Hematopoietic multipotent progenitor cell treated with erythropoietin and hydrocortisone succinate and interleukin-3 and kit ligand, for 6 days (in vitro differentiated cells): ENCODE measurements at regions not wholly inside any gene's neighbourhood (a gene's known extent, or its start where the extent isn't known, plus 50 kb on each side); places are given as distances from the start of the nearest gene placed in this dataset.
A peak's percentile ranks its signal among the peaks of the same experiment; 100 is the strongest.

Experiments used
- DNase-seq: peaks from one replicate; pipeline ENCODE4 v3.0.0-alpha.2; 2015

DNA sequence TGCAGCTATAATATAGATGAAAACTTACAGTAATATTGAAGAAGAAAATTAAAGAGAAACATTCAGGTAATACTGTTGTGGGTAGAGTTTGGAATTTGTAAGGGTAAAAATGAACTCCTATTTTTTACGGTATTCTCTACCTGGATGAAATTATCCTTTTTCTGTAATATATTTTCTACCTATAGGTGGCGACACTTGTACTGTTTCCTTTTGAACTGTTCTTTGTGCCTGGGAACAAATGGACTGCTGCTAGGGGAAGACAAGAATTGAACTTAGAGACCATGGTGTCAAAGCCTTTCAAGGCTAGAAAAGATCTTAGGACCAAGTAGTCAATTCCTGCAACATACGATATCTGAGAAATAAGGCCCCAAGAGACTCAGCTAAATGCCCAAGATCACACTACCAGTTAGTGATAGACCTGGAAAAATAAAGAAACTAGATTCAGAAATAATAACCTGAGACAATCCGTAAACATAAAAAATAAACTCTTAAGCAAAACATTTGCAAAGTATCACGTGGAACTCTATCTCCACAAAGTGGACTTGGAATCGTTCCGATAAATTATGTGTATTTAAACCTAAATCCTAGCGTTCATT lies 383.8 kb downstream of the TFAP2A start:
- peak; percentile 33 for DNase-seq

DNA sequence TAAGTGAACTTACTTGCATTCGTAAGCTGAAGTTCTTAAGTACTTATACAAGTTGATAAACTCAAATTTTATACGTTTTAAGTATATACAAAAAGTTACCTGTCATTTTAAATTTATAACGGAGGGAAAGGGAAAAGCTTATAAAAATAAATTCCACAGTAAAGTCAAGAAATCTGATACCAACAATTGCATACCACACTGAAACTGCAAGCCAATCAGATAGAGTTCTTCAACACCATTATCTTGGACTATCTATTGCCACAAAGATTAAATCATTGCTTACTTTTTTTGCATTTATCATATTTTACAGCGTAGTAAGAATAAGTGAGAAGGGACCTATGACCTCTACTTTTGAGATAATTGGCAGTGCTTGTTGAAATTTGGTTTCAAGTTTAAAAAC lies 386.7 kb downstream of the TFAP2A start:
- no peak for DNase-seq

DNA sequence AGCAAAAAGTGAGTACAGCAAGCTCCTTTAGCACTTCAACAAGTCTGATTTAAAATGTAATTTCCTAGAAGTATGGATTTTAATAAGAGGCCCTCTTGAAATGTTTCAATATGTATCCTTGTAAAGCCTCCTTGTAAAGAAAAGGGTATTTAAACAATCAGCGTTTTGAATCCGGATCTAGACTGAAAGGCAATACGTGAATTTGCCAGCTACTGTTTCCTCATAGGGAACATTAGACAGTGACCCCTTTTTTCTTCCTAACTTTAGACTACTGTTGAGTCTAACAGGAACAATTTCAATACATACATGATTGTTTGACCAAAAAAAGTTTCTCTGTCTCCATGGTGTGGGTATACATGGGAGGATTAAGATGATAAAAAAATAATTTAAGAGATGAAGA lies 395.0 kb downstream of the TFAP2A start:
- DNase-seq: no peak

GRCh38 chr6:10014557-10014956 lies 400.3 kb downstream of the TFAP2A start:
- DNase-seq: no peak

DNA sequence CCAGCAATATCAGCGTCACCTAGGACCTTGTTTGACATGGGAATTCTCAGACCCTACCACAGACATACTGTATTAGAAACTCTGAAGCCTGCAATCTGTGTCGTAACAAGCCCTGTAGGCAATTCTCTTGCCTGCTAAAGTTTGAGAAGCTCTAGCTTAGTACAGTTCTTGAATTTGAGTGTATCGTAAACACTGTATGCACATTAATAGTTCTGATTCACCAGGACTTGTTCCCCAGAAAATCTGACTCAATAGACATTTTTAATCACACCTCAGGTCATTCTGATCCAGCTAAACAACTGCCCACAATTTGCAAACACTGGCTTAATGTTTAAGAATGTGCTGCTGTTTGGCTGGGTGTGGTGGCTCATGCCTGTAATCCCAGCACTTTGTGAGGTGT lies 414.3 kb downstream of the TFAP2A start:
- no peak for DNase-seq

- DNase-seq: no peak
Observed at GRCh38 chr6:9999796-10000195, 415.1 kb downstream of the TFAP2A start.

DNA sequence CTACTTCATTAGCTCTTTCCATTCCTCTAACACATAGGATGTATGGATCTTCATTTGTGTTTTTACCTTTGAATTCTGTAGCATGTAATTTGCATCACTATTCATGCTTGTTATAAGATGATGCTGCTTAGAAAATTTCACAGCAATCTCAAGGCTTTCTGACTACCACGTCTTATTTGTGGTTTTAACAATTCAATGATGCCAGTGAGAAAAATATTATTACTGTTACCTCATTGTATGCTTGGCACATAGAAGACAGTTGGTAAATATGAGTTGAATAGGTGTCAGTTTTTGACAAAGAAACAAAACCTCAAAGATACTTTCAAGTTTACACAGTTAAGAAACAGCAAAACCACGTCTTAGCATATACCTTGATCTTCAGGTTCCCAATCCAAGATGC lies 428.6 kb downstream of the TFAP2A start:
- DNase-seq: no peak

GRCh38 chr6:9985481-9985880 lies 429.4 kb downstream of the TFAP2A start:
- DNase-seq: no peak

GRCh38 chr6:9984607-9985006 lies 430.3 kb downstream of the TFAP2A start:
- DNase-seq: no peak

DNA sequence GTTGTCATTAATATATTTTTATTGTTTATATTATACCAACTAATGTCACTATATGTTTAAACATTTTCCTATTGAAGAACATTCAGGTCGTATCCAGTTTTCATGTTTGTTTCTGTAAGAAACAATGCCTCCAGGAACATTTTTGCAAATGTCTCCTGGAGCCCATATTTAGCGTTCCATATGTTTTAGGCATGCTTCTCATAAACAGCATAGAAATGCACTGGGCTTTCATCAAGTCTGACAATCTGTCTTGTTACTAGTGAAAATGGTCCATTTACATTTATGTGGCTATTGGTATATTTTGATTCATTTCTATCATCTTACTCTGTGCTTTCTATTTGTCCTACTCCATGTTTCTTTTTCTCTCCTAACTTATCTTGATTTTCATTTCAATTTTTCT lies 431.7 kb downstream of the TFAP2A start:
- no peak for DNase-seq

- DNase-seq: no peak
Observed at GRCh38 chr6:9982215-9982614, 432.7 kb downstream of the TFAP2A start.

GRCh38 chr6:9979996-9980395 lies 434.9 kb downstream of the TFAP2A start:
- no peak for DNase-seq

- no peak for DNase-seq
Observed at GRCh38 chr6:9978480-9978879, 436.4 kb downstream of the TFAP2A start.

- DNase-seq: no peak
Observed at GRCh38 chr6:9977411-9977810, 437.5 kb downstream of the TFAP2A start.

DNA sequence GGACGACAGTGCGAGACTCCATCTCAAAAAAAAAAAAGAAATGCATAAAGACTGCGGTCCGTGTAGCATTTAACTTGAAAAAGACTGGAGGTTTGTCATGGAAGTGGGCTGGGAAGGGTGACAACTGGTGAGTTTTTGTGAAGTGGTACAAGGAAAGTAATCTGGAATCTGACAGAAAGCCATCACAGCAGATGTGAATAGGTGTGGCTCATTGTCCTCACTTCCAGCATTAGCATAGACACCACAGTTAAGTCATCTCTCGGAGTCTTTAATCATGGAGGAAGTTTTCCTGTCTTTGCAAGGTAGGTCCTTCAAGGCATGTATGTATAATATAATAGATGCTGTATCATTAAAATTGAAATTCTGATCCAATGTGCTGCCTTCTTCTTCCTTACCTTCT lies 453.2 kb downstream of the TFAP2A start:
- DNase-seq: no peak

DNA sequence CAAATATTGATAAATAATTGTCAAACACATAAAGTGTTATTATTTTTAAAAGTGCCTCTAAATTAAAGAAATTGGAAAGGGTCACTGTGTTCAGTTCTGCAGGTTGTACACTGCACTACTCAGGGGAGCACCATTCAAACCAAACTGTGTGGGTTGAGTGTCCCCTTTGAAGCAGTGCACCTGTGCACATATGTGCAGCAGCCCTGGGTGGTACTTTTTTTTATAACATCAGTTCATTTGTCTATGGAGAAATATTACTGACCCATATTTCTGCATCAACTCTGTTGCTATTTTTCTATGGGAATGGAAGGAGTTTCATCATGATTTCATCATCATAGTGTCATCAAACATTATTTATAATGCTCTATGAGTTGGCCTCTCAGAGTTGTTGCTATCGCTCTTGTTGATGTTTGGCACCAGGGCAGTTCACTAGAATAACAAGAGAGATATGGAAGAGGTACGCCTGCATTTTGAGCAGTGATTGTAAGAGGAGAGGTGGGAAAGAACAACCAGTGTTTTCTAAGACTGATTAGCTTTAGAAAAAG lies 457.6 kb downstream of the TFAP2A start:
- no peak for DNase-seq

DNA sequence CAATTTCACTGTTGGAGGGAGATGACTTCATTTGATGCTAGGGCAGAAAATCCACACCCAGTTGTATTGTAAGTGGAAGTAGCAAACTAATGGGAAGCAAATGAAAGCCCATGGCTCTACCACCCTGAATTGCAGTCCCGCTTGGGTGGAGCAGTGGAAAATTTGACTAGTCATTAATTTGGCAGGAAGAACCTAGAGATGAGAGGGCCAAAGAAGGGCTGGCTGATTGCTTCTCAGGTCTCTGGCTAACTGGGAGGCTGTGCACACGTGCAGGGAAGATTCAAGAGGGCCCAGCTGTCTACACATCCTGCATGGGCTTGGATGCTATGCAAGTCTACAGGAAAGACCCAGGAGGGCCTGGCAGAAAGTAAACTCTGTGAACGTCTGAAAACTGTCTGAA lies 466.2 kb downstream of the TFAP2A start:
- DNase-seq: no peak

GRCh38 chr6:9943986-9944385 lies 470.9 kb downstream of the TFAP2A start:
- DNase-seq: no peak

DNA sequence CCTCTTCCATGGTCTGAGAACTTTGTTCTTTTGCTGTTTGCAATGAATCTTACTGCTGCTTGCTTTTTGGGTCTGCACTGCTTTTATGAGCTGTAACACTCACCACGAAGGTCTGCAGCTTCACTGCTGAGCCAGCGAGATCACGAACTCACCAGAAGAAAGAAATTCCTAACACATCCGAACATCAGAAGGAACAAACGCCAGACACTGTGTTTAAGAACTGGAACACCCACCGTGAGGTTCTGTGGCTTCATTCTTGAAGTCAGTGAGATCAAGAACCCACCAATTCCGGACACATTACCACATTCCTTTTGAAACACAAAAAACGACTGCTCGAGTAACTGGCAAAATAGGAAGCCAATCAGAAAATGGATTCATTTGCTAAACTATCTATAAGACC lies 471.8 kb downstream of the TFAP2A start:
- no peak for DNase-seq

- no peak for DNase-seq
Observed at GRCh38 chr6:9942131-9942530, 472.7 kb downstream of the TFAP2A start.

DNA sequence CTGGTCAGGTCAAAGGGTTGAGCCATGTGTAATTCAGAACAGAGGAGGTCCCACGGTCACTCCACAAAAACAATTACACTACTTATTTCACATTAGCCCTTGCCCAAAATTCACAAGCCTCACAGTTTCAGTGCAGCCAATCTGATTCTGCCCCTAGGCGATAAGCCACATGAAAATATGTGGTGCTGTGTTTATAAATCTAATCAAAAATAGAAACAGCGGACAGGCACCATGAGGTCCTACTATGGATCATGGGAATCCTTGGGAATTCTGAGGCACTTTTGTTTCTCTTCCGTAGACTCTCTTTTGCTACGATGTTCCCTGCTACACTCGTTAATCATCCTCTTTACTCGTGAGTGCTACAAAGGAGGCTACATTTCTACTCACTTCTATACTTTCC lies 476.1 kb downstream of the TFAP2A start:
- DNase-seq: no peak

DNA sequence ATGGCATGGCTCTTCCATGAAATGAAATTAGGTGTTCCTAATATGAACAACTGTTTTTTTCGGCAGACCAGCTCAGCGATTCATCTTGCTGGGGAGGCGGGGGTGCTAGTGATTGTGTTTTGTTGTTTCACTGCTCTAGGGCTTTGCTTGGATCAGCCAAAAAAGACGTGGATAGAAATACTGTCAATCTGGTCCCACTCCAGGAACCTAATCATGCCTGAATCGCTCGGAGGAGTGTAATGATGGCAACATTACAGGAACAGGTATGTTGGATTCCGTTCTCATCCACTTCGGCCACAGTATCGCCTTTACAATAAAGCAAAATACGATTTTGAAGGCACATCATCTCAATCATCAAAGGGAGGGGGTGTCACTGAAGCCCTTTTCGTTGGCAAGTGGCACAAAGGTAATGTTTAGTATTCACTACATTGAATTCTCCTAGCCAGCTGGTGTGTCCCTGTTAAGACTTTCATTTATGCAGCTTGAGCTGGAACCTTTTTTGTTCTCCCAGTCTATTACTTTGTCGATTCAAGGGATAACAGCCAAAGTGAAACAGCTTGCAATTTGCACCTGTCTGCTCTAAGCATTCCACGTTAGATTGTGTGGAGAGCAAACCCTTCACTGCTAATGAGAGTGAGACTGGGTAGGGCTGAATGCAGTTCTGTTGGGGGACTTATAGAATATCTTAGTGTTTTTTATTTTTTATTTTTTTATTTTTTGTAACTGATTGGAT lies 477.7 kb downstream of the TFAP2A start:
- DNase-seq: no peak

GRCh38 chr6:9936551-9936950 lies 478.3 kb downstream of the TFAP2A start:
- no peak for DNase-seq

- DNase-seq: no peak
Observed at GRCh38 chr6:9933677-9934076, 481.2 kb downstream of the TFAP2A start.

GRCh38 chr6:9927275-9927674 lies 487.6 kb downstream of the TFAP2A start:
- DNase-seq: no peak
